Inferior parietal cortex (tissue), 1 donor: ENCODE measurements at regions not wholly inside any gene's neighbourhood (a gene's known extent, or its start where the extent isn't known, plus 50 kb on each side); places are given as distances from the start of the nearest gene placed in this dataset.

Experiments
- DNase-seq: peaks from one replicate; pipeline ENCODE4 v3.0.0-alpha.2; 2016; ENCODE audit errors: extremely low spot score

DNA sequence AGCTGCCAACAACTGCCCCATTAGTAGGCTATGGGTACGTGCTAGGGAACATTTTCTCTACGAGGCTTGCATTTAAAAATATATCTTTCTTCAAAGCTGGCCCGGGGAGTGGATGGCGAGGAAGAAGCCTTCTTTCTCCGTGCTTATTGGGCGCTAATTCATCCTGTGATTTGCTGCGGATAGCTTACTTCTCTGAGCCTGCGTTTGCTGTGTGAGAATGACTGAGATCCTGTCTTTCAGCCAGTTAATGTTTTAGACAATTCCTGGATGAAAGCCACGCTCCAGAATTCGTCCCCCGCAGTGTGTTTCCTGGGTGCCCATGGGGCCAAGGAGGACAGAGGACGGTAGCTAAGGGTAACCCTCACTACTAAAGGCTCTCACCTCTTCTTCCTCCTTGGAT is 57.8 kb upstream of the TARBP1 start:
- DNase-seq = no peak

- no peak for DNase-seq
Observed at GRCh38 chr1:234535763-234536515, 57.0 kb upstream of the TARBP1 start.

DNA sequence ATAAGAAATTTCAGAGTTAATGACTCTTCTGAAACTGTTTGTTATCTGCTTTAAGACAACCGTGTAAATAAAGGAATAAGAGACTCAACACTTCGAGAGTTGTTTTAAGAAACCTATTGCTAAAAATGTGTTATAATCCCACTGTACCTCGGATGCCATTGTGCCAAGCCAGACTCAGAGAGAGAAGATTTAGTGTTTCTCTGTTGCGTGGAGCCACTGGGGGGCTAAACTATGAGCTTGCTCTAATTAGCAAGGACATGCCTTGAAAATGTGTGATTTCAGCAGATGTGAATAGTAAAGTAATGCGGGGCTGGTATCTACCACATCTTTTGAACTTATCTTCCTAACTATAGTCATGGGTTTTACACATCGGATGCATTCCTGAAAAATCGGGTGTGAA is 56.2 kb upstream of the TARBP1 start:
- no peak for DNase-seq

- peak; percentile 90 for DNase-seq
Observed at GRCh38 chr1:234533975-234534876, 55.2 kb upstream of the TARBP1 start.

DNA sequence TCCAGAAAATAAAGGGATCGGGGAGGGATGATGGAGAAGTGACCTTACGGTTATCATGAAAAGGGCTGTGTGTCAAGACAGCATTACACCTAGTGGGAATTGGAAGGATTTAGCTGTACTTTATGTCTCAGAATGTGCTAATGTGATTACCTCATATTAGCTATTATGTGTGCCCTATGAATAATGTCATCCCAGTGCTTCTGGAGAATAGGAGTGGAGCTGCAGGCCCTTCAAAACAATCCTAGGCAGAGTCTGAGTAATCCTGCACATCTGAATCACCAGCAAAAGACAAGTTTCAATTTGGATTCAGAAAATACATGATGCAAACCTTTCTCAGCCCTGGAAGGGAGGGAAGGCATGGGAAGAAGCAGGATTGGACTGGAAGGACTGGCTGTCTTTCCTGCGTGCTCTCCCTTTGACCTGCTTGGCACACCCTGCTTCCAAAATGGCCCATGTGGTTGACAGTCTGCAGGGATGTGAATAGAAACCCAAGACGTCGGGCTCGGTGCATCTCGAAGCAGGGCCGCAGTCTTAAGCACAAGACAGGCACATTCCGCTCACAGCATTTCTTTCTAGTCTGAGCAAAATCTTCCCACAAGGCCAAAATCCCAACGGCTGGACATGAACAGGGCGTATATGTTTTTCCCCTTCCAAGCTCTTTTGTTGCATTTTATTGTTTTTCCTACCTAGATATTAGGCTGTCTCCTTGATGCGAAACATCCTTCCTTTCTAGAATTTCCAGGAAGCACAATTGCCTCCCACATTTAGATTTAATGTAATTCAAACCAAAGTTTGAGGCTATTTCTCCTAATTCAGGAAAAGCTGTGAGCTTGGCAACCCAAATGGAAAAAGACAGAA is 54.3 kb upstream of the TARBP1 start:
- peak; percentile 51 for DNase-seq

- DNase-seq = peak; percentile 75
Observed at GRCh38 chr1:234532503-234532922, 53.5 kb upstream of the TARBP1 start.

GRCh38 chr1:234531151-234531635 is 52.2 kb upstream of the TARBP1 start:
- no peak for DNase-seq

GRCh38 chr1:234530672-234531071 is 51.7 kb upstream of the TARBP1 start:
- no peak for DNase-seq

DNA sequence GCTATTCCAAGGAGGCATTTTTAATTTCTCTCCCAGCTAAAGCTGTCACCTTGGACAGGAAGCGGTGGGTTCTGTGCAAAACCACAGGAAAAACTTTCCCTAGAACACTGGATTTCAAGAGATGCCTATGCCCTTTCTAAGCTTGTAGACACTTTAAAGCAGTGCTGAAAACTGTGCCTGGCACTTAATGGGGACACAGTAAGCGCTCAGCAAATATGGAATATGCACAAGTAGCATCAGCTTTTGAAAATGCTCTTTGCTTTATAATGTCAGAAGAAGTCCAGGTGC is 50.9 kb upstream of the TARBP1 start:
- DNase-seq = no peak

- DNase-seq = no peak
Observed at GRCh38 chr1:234529095-234529949, 50.3 kb upstream of the TARBP1 start.
